ENCODE measurements at regions not wholly inside any gene's neighbourhood (a gene's known extent, or its start where the extent isn't known, plus 50 kb on each side); places are given as distances from the start of the nearest gene placed in this dataset.

- CTCF ChIA-PET: no interaction called here
- no TSS peak for BruUV-seq (replicated peaks)
- peaks cover 26% of the 10 kb centered on the region for H3K27me3 ChIP-seq (ENCODE audit: control insufficient read depth, insufficient read depth, low read length)
- H2AK5ac ChIP-seq (ENCODE audit: low read depth, low read length): no peak overlapping the region
- H3K27ac ChIP-seq (ENCODE audit: insufficient read depth, low read length): no peak overlapping the region
- H2BK120ac ChIP-seq (ENCODE audit: low read depth, low read length): no peak overlapping the region
- no peak overlapping the region for H3K18ac ChIP-seq (ENCODE audit: low read depth, low read length)
- no peak overlapping the region for H3K56ac ChIP-seq (ENCODE audit: extremely low read depth, insufficient read depth, low read length)
- POLR2A ChIA-PET (ENCODE audit: unreplicated experiment): no interaction called here
- H2BK5ac ChIP-seq (ENCODE audit: low read depth, low read length, poor library complexity, severe bottlenecking): no peak overlapping the region
- no peak overlapping the region for H3K23ac ChIP-seq (ENCODE audit: low read depth, low read length)
- in situ Hi-C loops (cut with MboI; ENCODE audit: low sequenced_read_pairs): no loop called here
- no peak overlapping the region for H2AFZ ChIP-seq (replicated peaks; ENCODE audit: low read length, poor library complexity)
- H3K4me2 ChIP-seq (ENCODE audit: low read depth, low read length): no peak overlapping the region
- no peak overlapping the region for H2BK20ac ChIP-seq (ENCODE audit: low read depth, low read length)
- H3K36me3 ChIP-seq (ENCODE audit: control insufficient read depth, insufficient read depth, low read length): no peaks in the 10 kb centered on the region
- H3K9ac ChIP-seq (ENCODE audit: low read depth, low read length): no peak overlapping the region
- TF ChIP-seq POLR2A (IDR thresholded peaks at IDR 0.05; ENCODE audit: low read depth, low read length): no peak
- TF ChIP-seq FOS (IDR thresholded peaks at IDR 0.05; ENCODE audit: low read depth, low read length): no peak
- TF ChIP-seq MAFK (IDR thresholded peaks at IDR 0.05; ENCODE audit: low read depth, low read length): no peak
- TF ChIP-seq CEBPB (IDR thresholded peaks at IDR 0.05; ENCODE audit: low read depth, low read length): no peak
- no peak for TF ChIP-seq MAZ (IDR thresholded peaks at IDR 0.05; ENCODE audit: borderline replicate concordance, low read depth, low read length)
- TF ChIP-seq RFX5 (IDR thresholded peaks at IDR 0.05; ENCODE audit: low read depth, low read length): no peak
- no peaks in the 10 kb centered on the region for H3K79me1 ChIP-seq (ENCODE audit: low read depth in 1 of 2, low read length in 2 of 2)
- intact Hi-C loops (cut with micrococcal nuclease): no loop called here
- H3K4ac ChIP-seq (ENCODE audit: low read depth, low read length): no peak overlapping the region
- H3K4me1 ChIP-seq (ENCODE audit: control insufficient read depth, insufficient read depth, low read length): no peaks in the 10 kb centered on the region
- H4K91ac ChIP-seq (ENCODE audit: insufficient read depth, low read depth, low read length): no peak overlapping the region
- no peak for DNase-seq
- no peak overlapping the region for H2AK9ac ChIP-seq (replicated peaks; ENCODE audit: low read depth, low read length, poor library complexity)
- H4K5ac ChIP-seq (ENCODE audit: low read depth, low read length): no peak overlapping the region
- no peak for ATAC-seq (ENCODE audit: low read depth)
- dilution Hi-C loops (cut with HindIII; ENCODE audit: low sequenced_read_pairs, unreplicated experiment): no loop called here
- H3K9me3 ChIP-seq (ENCODE audit: control insufficient read depth, insufficient read depth, low read length): no peaks in the 10 kb centered on the region
- H4K8ac ChIP-seq (ENCODE audit: low read depth in 2 of 2, low read length in 2 of 2): no peak overlapping the region
- H2BK15ac ChIP-seq (ENCODE audit: low read depth, low read length): no peak overlapping the region
- H3K14ac ChIP-seq (replicated peaks; ENCODE audit: low read depth, low read length): no peak overlapping the region
- H3K9me1 ChIP-seq (ENCODE audit: insufficient read depth, low read length): no peaks in the 10 kb centered on the region
- 29 to 88% methylated on average over 1 of the region's 5 CpGs for WGBS, 2 experiments (ENCODE audit: extremely low coverage in 2 of 2, insufficient read length in 1 of 2)
- no peak overlapping the region for H3K4me3 ChIP-seq (ENCODE audit: insufficient read depth, low read depth, low read length)
- H4K20me1 ChIP-seq (ENCODE audit: insufficient read depth, low read length): no peaks in the 10 kb centered on the region
Observed at GRCh38 chr10:35722226-35722625, 80.1 kb upstream of the FZD8 start.

Data from IMR-90 (cell line).